Femur (tissue), 1 donor: ENCODE measurements at regions not wholly inside any gene's neighbourhood (a gene's known extent, or its start where the extent isn't known, plus 50 kb on each side); places are given as distances from the start of the nearest gene placed in this dataset.

ENCODE experiments used
- DNase-seq: peaks from one replicate; pipeline ENCODE4 v3.0.0-alpha.2; 2017

DNA sequence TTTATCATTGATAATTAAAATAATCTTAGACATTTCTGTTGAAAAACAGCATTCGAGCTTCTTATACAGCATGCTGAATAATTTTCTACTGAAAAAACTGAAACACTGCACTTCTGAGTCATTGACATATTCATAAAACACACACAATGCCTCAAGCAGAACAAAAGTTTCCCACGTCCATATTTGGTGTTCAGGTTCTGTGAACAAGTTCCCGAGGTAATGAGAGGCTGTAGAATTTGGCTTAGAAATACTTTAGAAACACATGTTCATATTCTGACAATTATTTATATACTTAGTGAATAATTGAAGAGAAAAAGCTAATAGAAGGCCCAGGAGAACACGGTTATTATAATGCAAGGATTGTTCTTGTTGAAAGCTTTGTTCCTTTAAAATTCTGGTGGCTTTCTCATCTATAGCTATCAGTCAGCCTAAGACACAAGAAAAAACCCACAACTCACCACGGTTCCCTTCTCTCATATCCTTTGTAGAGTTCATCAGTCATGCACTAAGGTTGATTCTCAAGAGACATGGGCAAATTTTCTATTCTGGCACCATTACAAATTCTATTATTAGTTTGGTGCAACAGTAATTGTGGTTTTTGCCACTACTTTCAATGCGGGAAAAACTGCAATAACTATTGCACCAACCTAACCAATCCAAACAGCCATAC lies 194.4 kb downstream of the TMX3 start:
- no peak for DNase-seq

DNA sequence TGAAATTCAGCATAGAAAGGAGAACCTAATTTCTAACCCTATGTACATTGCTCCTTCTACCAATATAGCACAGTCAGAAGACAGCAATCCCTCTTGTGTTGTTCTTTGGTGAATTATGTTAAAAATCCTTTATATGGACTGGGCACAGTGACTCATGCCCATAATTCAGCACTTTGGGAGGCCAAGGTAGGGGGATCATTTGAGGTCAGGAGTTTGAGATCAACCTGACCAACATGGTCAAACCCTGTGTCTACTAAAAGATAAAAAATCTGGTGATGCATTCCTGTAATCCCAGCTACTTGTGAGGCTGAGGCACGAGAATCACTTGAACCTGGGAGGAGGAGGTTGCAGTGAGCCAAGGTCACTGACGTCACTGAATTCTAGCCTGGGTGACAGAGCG lies 195.6 kb downstream of the TMX3 start:
- DNase-seq = no peak

DNA sequence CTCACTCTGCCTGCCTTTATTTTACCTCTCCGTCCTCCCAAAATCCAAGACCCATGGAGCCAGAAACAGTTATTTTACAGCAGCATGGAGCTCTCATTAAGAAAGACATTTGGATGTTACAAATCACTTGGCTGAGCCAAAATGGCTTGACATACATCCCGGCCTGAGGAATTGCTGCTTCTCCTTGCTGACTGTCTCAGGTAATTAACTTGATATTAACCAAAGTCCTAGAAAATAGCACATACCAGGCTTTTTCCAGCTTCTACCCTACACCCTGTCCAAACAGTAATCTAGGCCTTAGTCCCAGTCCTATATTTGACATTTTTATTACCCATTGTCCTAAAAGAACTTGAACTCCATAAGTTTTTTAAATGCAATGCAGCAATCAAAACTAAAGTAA lies 205.0 kb downstream of the TMX3 start:
- no peak for DNase-seq

DNA sequence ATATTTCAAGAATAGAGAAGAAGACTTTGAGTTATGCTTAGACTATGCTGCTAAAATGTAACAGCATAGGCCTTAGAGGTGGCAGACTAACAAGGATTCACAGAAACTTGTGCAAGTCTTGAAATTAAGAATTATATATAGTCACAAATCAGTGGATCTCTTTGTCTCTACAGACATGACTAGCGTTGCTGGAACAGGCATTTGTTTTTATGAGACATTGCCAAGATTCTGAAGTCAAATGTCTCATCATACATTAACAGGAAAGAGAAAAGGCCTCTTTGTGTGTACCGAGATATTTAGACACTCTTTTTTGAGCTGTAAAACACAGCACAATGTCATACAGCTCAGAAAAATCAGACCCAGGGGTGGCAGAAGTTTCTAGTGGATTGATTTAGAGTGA lies 207.1 kb downstream of the TMX3 start:
- no peak for DNase-seq

DNA sequence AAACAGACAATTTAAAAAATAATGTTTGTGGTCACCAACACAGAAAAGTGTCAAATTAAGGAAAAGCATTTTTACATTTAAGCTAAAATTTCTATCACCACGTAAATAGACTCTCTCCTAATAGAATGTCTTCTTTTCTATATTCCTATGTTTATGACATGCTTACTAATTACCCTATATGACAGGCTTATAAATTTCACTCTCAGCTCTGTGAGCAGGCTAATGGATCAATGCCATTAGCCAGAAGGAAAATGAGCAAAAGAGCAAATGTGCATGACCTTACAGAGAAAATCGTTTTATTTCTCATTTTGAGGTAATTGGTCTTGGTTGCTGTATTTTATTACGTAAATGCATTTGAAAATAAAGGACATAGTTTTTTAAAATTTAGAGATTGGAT lies 209.7 kb downstream of the TMX3 start:
- no peak for DNase-seq

DNA sequence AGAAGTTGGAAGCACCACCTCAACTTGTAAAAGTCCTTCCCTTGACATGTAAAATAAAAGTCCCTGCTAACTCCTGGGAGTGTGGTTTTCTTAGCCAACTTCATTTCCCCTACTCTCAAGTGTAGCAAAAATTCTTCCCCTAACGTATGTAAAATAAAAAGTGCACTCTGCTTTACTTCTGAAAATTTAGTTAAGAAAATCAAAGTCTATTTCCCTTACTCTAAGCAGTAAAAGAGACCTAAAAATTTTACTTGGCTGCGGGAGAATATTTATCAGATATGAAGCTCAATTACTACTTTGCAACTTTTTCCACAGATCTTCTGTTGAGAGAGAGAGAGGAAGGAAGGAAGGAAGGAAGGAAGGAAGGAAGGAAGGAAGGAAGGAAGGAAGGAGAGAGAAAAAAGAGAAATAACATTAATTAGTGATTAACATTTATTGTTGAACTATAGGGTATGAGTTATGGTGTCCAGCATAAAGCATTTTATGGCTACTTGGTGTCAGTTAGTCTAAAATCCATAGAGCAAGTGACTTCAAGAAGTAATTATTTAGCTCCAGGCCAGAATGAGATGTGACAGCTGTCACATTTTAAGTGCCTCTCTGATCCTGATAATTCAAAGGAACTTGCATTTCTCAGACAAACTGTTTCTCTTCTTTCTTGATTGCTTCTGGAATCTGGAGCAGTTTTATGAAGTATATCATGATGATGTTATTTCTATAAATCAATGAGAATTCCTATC lies 210.3 kb downstream of the TMX3 start:
- DNase-seq = no peak

DNA sequence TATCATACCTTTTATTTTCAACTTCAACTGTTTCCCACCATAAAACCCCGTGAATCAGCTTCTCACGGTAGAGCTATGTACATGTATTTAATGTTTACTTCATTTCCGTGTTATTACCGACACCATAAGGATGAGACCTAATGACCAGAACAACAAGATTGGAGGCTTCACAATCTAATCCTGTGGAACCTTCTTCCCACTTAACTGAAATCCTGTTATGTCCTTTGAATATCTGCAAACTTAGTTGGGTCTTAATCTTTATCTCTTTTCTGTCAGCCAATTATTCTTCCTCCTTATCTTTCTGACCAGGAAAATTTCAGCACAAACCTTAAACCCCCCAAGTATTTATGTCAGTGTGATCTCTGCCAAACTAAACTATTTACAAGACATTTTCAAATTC lies 214.4 kb downstream of the TMX3 start:
- DNase-seq = no peak

DNA sequence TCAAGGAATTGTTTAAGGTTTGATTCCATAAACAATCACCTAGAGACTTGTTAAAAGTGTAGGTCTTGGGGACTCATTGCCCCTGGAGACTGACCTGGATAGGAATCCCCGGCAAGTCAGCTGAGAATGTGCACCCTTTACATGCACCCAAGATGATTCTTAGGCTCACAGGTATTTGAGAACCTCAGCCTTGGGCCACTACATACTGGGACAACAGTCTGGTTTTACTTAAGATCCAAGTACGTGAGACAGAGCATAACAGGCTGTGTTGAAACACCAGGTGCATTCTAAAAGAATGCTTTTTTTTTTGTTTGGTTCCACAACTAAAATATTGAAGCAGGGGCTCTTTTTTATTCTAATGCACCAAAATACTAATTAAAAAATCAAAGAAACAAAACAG lies 215.8 kb downstream of the TMX3 start:
- DNase-seq = no peak

DNA sequence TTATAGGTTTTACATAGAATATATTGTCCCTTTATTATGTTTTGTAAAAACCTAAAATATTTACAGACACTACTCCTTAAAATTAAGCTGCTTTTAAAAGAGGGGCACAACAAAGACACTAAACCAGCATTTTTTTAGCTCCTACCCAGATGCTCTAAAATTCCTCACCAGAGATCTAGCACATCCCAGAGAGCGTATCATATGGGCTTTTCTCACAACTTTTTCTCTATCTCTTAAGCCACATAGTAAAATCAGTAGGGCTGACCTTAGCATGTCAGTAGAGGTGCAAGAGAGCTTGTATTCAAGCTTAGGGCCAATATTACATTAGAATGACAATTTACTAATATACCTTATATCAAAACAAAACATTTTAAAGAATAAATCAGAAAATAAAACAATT lies 216.3 kb downstream of the TMX3 start:
- no peak for DNase-seq

DNA sequence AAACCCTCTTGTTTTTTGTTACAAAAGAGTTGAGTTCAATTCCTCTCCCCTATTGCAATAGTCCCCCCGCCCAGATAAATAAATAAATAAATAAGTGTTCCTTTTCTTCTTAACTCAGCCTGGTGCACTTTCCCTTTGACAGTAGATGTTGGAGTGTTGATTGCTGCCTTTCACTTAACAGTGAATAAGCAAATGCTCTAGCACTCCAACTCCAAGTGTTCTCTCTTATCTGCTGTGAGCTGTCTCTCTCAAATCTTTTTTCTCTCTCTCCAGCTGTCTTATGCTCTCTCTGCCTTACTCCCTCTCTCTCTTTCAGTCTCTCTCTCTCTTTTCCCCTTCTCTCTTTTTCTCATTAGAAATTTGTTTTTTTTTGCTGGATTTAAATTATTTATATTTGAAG lies 216.7 kb downstream of the TMX3 start:
- DNase-seq = no peak

DNA sequence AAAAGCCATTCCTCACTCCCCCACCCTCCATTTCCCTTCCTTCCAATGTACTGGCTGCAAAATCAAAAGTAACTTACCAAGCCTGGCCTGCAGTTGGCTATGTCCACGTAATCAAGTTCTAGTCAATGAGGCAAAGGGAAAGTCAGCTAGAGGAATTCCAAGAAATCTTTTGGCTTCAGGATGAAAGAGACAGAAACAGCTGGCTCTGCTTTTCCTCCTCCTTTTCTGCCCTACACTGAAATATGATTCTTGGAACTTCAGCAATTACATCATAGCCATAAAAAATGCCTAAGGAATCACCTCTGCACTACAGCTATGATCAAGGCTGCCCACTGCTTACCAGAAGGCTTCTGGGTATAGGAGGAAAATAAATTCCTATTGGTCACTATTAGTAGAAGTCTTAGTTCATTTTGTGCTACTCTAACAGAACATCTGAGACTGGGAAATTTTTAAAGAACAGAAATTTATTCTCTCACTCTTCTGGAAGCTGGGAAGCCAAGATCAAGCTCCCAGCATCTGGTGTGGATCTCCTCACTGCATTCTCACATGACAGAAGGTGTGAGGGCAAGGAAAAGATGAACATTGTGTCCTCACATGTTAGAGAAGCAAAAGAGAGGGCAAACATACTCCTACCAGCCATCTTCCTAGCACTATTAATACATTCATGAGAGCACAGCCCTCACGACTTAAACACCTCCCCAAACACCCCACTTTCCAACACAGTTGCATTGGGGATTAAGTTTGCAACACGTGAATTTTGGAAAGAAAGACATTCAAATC lies 219.9 kb downstream of the TMX3 start:
- peak; percentile 43 for DNase-seq

DNA sequence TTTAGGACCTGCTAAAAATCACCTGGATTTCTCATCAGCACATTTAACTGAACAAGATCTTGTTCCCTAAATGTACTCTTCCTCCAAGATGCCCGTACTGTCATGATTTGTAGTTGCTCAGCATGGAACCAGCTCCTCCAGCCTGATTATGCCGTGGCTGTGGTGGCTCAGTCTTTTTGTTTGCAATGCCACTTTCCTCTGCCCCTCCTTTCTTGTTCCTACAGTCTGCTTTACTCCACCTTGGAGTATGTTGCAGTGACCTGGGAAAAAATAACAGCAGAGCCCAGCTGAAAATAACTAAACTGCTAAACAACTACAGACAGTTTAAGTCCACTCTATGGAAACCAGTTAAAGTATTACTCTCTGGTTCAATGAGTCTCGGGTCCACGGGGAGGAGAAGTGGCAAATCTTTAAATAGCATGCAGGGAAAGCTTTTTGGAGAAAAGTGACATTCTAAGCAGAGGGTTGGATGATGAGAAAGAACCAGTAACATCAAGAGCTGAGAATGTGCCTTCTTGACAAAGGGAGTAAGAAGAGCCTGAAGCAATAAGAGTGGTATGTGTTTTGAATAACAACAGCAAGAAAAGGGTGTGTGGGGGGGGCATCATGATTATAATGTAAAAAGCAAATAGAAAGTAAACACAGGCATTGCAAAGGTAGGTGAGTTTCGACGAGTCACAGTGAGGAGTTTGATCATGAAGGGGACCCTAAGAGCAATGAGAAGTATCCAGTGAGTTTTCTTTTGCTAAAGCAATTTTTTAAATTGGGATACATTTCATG lies 225.7 kb downstream of the TMX3 start:
- DNase-seq = no peak

DNA sequence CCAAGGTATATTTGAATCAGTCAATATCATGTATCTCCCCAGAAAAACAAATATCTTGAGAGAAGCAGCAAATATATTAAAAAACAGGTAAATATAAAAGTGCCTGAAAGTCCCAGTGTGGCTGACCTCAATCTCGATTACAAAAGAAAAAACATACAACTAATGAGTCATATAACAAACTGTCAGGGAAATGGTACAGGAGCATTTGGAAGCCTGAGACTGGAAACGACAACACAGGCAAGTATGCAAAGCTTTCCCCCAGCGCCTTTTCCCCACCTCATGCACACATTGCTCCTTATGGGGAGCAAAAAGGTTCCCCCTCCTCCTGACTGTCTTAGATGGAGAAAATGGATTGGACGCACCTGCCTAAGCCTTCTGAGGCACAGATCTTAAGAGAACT lies 230.7 kb downstream of the TMX3 start:
- no peak for DNase-seq

DNA sequence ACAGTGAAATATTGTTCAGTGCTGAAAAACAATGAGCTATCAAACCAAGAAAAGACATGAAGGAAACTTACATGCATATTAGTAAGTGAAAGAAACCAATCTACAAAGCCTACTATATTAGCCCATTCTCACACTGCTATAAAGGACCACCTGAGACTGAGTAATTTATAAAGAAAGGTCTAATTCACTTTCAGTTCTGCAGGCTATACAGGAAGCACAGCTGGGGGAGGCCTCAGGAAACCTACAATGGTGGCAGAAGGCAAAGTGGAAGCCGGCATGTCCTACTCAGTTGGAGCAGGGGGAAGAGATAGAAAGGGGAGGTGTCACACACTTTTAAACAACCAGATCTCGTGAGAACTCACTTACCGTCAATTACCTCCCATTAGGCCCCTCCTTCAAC lies 232.1 kb downstream of the TMX3 start:
- no peak for DNase-seq

DNA sequence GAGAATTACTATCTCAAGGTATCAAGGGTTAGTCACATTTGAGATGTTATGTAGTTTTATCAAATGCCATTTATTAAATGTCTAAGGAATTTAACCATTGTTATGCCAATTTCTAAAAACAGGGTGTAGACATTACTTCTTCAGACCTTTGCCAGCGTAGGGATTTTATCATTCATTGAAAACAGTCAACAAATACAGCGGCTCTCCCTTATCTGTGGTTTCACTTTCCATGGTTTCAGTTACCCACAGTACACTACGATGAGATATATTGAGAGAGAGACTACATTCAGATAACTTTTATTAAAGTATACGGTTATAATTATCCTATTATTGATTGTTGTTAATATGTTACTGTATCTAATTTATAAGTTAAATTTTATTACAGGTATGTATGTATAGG lies 234.7 kb downstream of the TMX3 start:
- DNase-seq = no peak

DNA sequence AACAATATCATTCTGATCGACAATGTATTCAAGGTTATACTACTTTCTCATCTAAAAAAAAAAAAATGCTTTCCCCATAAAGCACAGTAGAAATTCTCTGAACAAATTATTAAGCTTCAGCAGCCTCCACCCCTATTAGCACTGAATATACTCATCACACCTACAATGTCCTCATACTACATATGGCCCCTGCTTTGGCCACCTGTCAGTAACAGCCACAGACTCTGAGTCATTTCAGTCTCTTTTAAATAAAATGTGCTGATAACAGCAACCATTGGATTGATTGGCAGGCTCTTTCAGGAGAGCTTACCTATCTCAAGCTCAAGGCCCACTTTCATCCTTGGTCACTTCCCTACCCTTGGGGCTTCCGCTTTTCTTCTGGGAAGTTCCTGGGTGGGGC lies 236.7 kb downstream of the TMX3 start:
- no peak for DNase-seq

DNA sequence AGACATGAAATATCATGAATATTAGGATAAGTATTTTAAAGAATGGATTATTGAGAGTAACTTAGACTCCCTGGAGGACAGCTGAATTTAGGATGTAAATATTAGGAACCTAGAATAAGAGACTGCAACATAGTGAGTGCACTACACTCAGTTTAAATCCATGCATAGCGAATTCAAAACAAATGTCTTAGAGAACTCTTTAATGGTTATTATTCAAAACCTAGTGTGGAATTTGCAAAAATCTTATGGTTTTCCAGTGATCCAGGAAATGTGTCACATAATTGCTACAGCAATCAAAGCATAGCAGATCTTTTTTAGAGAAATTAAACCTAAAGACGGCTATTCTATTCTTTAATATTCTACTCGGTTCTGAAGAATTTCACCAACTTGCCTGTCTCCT lies 239.0 kb downstream of the TMX3 start:
- no peak for DNase-seq

DNA sequence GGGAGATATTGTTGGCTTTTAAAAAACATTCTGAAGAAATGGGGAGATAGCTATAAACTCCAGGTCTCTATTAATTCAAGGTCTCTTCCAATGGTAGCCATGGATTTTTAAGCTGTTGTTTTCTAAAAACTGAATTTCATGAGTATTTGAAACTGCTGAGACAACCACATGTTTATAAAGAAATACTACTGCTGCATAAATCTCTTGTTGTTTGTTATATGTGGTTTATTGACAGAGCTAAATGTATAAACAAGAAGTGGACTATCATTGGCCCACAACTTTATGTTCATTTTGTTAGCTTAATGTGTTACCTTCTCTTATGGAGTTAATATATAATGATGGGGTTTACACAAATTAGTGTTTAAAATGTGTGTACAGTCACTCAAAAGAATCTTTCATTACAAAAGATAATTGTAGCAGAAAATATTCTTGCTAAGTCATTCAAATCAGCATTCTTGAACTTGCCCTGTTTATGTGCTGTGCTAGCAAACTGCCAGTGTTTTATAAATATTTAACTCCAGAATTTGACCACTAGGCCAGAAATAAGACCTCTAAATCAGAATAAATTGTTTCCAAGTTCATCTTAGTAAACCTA lies 242.1 kb downstream of the TMX3 start:
- DNase-seq = no peak

DNA sequence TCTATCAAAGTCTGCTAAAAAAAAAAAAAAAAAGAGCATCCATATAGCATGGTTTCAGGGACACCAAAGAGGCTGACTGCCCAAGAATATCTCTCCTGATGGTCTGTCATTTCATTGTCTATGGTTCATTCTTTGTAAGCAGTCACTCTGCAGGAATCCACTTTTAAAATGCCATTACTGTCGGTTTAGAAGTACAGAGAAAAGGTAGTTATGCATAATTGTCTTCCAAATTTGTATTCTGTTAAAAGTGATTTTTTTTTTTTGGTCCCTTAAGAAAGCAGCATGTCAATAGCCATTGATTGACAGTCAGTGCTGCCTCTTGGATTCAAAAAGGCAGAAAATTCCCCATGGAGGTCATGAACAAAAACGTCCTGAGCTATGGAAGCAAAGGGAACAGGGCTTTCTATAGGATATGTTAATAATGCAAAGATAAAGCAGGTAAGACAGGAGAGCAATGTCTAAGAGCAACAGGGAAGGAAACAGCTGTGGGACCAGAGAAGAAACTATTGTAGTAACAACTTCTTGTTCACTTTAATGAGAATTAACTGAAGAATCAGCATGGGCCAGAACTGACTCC lies 245.8 kb downstream of the TMX3 start:
- DNase-seq = no peak

DNA sequence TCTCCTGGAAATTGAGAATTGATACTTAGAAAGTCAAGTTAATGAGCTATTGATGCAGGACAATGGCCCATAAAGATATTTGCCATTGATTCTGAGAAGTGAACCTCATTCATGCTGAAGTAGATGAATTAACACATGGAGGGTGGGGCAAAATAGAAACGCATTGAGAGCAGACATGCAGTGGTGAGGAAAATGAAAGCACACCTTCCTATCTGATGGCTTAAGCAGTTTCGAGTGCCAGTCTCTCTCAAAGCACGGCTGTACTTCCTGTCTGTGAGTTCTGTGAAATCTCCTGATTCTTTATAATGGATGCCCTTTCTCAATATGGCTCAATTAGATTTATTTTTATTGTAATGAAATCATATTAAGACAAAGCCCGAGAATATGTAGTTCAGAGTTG lies 247.0 kb downstream of the TMX3 start:
- DNase-seq = no peak

DNA sequence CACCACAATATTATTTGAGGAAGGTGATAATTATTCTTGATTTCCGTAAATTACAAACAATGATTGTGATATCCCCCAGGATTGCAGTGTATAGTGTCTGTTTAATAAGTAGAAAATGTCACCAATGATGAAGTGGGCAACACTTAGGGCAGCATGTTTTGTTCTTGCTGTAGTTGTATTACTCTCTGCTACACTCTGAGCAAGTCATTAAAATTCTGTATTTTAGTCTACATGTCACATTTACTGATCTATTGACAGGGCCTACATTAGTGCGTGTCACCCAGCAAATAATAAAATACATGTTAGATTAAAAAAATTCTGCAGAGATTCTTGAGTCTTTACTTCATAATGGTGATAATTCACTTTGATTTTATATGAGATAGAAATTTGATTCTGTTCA lies 247.6 kb downstream of the TMX3 start:
- no peak for DNase-seq

DNA sequence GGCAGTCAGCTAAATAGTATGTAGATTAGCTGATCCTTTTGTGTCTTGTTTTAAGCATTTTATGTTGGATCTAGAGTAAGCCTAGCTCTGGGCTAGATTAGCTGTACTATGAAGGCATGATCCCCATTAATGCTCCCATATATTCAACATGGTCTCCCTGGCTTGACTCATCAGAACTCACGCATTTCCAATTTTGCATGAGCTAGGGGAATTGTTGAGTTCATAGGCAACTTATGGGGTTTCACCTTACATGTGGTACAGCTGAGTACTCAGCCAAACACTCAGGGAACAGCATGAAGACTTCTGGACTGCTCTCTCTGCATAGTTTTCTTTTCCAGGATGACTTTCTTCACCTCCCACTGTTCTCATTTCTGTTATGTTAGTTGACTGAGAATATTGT lies 248.2 kb downstream of the TMX3 start:
- no peak for DNase-seq

DNA sequence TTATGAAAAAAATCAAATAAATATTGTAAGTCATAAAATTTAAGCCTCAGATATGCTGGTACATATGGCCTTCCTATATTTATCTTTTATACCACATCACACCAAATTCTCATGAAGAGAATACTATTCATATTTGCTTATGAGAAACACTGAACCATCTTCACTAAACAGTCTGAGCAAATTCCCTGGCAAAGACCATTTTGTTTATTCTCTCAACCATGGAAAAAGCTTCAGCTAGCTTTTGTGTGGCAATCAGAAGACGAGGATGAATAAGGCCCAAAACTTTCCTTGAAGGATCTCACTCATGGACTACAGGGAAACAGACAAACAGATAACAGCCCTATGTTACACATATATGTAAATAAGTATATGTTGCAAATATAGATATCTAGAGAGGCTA lies 252.1 kb downstream of the TMX3 start:
- no peak for DNase-seq
